A549 (cell line): ENCODE measurements at regions not wholly inside any gene's neighbourhood (a gene's known extent, or its start where the extent isn't known, plus 50 kb on each side); places are given as distances from the start of the nearest gene placed in this dataset.

Experiments
- ATAC-seq, 2 experiments: fragments of 200-7000 bp in 1 of 2; fragments of >200 bp in 1 of 2; cut with Nextera tagmentation in 1 of 2; cut with Tn5 transposase in 1 of 2; 3 replicates each; pipeline versions ENCODE4 v1.8.0 to v1.9.1; 2018 to 2020; ENCODE audit warnings: mild to moderate bottlenecking in 1 of 2, moderate library complexity in 1 of 2
- CTCF ChIA-PET: fragments of 300-600 bp; sonication (Branson Sonifier 250); formaldehyde crosslinking; extraction: SDS; loops from one replicate; lab custom pipeline; 2021; ENCODE audit warnings: antibody characterized with exemption, inconsistent platforms; lab: Yijun Ruan, JAX
- POLR2A ChIA-PET: fragments of 350-600 bp; formaldehyde crosslinking; extraction: SDS; loops from one replicate; lab custom pipeline; 2021; ENCODE audit warnings: antibody characterized with exemption, inconsistent platforms; lab: Yijun Ruan, JAX
- DNase-seq, 2 experiments: peaks; one replicate each; pipeline versions ENCODE4 v3.0.0 to v3.0.0-alpha.2; 2011 to 2016; ENCODE audit warnings: low read depth in 1 of 2, low spot score in 1 of 2
- FAIRE-seq: peaks from 2 replicates; lab custom pipeline; 2011; peaks lifted over from hg19 to GRCh38; lab: Jason Lieb, UNC
- H3K27ac ChIP-seq, 2 experiments: fragments of >200 bp; sonication (Bioruptor Twin); formaldehyde crosslinking; 3 replicates each; pipeline ENCODE4 v1.5.1; 2016 to 2017
- H3K4me1 ChIP-seq: fragments of >200 bp; sonication (Bioruptor Twin); formaldehyde crosslinking; 3 replicates; pipeline ENCODE4 v1.6.1; 2016
- H3K4me2 ChIP-seq: fragments of >200 bp; sonication (Bioruptor Twin); formaldehyde crosslinking; 3 replicates; pipeline ENCODE4 v1.6.1; 2016
- H3K4me3 ChIP-seq: fragments of >200 bp; sonication (Bioruptor Twin); formaldehyde crosslinking; 3 replicates; pipeline ENCODE4 v1.5.1; 2016
- H3K9me3 ChIP-seq: fragments of >200 bp; sonication (Bioruptor Twin); formaldehyde crosslinking; 3 replicates; pipeline ENCODE4 v1.6.1; 2016
- BHLHE40 ChIP-seq: IDR thresholded peaks from 2 replicates; pipeline ENCODE4 v1.6.1; 2012; ENCODE audit warnings: low read depth, low read length, inconsistent platforms
- CBX2 ChIP-seq: fragments of 200-600 bp; sonication (generic); IDR thresholded peaks from 2 replicates; pipeline ENCODE4 v1.6.1; 2016; ENCODE audit warnings: low read depth, mild to moderate bottlenecking, borderline replicate concordance
- CTCF ChIP-seq: fragments of >200 bp; sonication (Bioruptor Twin); formaldehyde crosslinking; IDR thresholded peaks from 3 replicates; pipeline ENCODE4 v1.5.1; 2016
- E2F6 ChIP-seq: IDR thresholded peaks from 2 replicates; pipeline ENCODE4 v1.6.1; 2012; ENCODE audit warnings: low read depth, borderline replicate concordance
- EHF ChIP-seq: fragments of 250-450 bp; sonication (Bioruptor Pico); IDR thresholded peaks from 2 replicates; pipeline ENCODE4 v1.5.0; 2020; ENCODE audit warnings: mild to moderate bottlenecking
- EHMT2 ChIP-seq: fragments of 200-600 bp; sonication (generic); IDR thresholded peaks from 2 replicates; pipeline ENCODE4 v1.6.1; 2016; ENCODE audit warnings: antibody characterized with exemption, low read depth, mild to moderate bottlenecking, moderate library complexity
- ELK1 ChIP-seq: fragments of 150-350 bp; IDR thresholded peaks from 2 replicates; pipeline ENCODE4 v1.6.1; 2014; ENCODE audit warnings: low read depth, mild to moderate bottlenecking, low read length
- FOXS1 ChIP-seq: fragments of 250-450 bp; sonication (Bioruptor Pico); IDR thresholded peaks from 2 replicates; pipeline ENCODE4 v1.5.0; 2020; ENCODE audit warnings: mild to moderate bottlenecking, moderate library complexity
- GATA3 ChIP-seq: IDR thresholded peaks from 2 replicates; pipeline ENCODE4 v1.6.1; 2012; ENCODE audit warnings: borderline replicate concordance
- HDAC2 ChIP-seq: fragments of 200-600 bp; sonication (generic); IDR thresholded peaks from 2 replicates; pipeline ENCODE4 v1.6.1; 2016
- HES2 ChIP-seq: fragments of >200 bp; sonication (Bioruptor Twin); formaldehyde crosslinking; IDR thresholded peaks from 2 replicates; pipeline ENCODE4 v1.6.1; 2016
- HOXB13 ChIP-seq: fragments of 250-450 bp; sonication (Bioruptor Pico); IDR thresholded peaks from 2 replicates; pipeline ENCODE4 v1.5.0; 2020; ENCODE audit warnings: low read depth, mild to moderate bottlenecking, moderate library complexity
- JUN ChIP-seq, 2 experiments: fragments of >200 bp; sonication (Bioruptor Twin); formaldehyde crosslinking; IDR thresholded peaks; 2 replicates in 1 of 2; 3 replicates in 1 of 2; pipeline ENCODE4 v1.6.1; 2016 to 2017
- JUNB ChIP-seq: fragments of >200 bp; sonication (Bioruptor Twin); formaldehyde crosslinking; IDR thresholded peaks from 2 replicates; pipeline ENCODE4 v1.6.1; 2016
- KDM5A ChIP-seq: fragments of 200-600 bp; sonication (generic); IDR thresholded peaks from 2 replicates; pipeline ENCODE4 v1.6.1; 2016; ENCODE audit warnings: antibody characterized with exemption, mild to moderate bottlenecking
- MAFK ChIP-seq: fragments of 450-650 bp; IDR thresholded peaks from 2 replicates; pipeline ENCODE4 v1.6.1; 2014; ENCODE audit not compliant: partially characterized antibody
- MAX ChIP-seq: IDR thresholded peaks from 2 replicates; pipeline ENCODE4 v1.6.1; 2012
- POLR2A ChIP-seq: IDR thresholded peaks from 2 replicates; pipeline ENCODE4 v1.6.1; 2012; ENCODE audit warnings: mild to moderate bottlenecking, low read length
- SMC3 ChIP-seq: fragments of >200 bp; sonication (Bioruptor Twin); formaldehyde crosslinking; IDR thresholded peaks from 3 replicates; pipeline ENCODE4 v1.6.1; 2018; ENCODE audit warnings: inconsistent platforms
- SREBF2 ChIP-seq: fragments of 450-650 bp; IDR thresholded peaks from 2 replicates; pipeline ENCODE4 v1.6.1; 2014; ENCODE audit warnings: mild to moderate bottlenecking, moderate library complexity
- TFCP2L1 ChIP-seq: fragments of 250-450 bp; sonication (Bioruptor Pico); IDR thresholded peaks from 2 replicates; pipeline ENCODE4 v1.5.0; 2021; ENCODE audit warnings: mild to moderate bottlenecking
- TP53 ChIP-seq: fragments of 250-450 bp; sonication (Bioruptor Pico); IDR thresholded peaks from 2 replicates; pipeline ENCODE4 v1.5.0; 2021; ENCODE audit warnings: mild to moderate bottlenecking, moderate library complexity
- ZNF302 ChIP-seq: fragments of 250-450 bp; sonication (Bioruptor Pico); IDR thresholded peaks from 2 replicates; pipeline ENCODE4 v1.9.0; 2021; ENCODE audit warnings: inconsistent platforms, mild to moderate bottlenecking, moderate library complexity
- ZSCAN20 ChIP-seq: fragments of 250-450 bp; sonication (Bioruptor Pico); IDR thresholded peaks from 2 replicates; pipeline ENCODE4 v1.8.0; 2022; ENCODE audit warnings: mild to moderate bottlenecking, moderate library complexity
- WGBS: methylation state at CpG from one replicate; pipeline ENCODE4 v1.1.6; 2017; ENCODE audit errors: missing lambda C conversion rate; 5-methylcytosine and 5-hydroxymethylcytosine counted together

GRCh38 chr7:91651986-91652385 lies 228.5 kb downstream of the MTERF1 start:
- Histone ChIP-seq H3K4me1 (no peaks in the 10 kb centered on the region), H3K4me3 (no peak overlapping the region), H3K4me2 (no peak overlapping the region), H3K9me3 (no peaks in the 10 kb centered on the region), H3K27ac (no peak overlapping the region)
- POLR2A ChIA-PET = no interaction called here
- CTCF ChIA-PET = interaction anchor here (1.5 kb wide), 1 partner anchor 77 kb away, joined by 3 read pairs; no protein-coding TSS in a partner anchor
- no peak for ATAC-seq
- 4% methylated on average over 1 of the region's 1 CpG for WGBS
- DNase-seq = no peak
- no peak for TF ChIP-seq HDAC2
- no peak for TF ChIP-seq EHF (CRISPR knock-in tag)
- FAIRE-seq = no peak

GRCh38 chr7:91653286-91653685 lies 227.2 kb downstream of the MTERF1 start:
- Histone ChIP-seq H3K4me3 (no peak overlapping the region), H3K4me1 (no peaks in the 10 kb centered on the region), H3K9me3 (no peaks in the 10 kb centered on the region), H3K4me2 (no peak overlapping the region), H3K27ac (no peak overlapping the region)
- no peak for TF ChIP-seq KDM5A
- no peak for TF ChIP-seq GATA3
- TF ChIP-seq HOXB13 (CRISPR knock-in tag) = no peak
- TF ChIP-seq BHLHE40 = no peak
- no peak for TF ChIP-seq E2F6
- no peak for TF ChIP-seq CBX2
- TF ChIP-seq CTCF = no peak
- TF ChIP-seq ZNF302 (CRISPR knock-in tag) = no peak
- TF ChIP-seq HES2 = no peak
- TF ChIP-seq JUNB = no peak
- no peak for TF ChIP-seq ELK1
- no peak for TF ChIP-seq SMC3
- no peak for TF ChIP-seq TP53 (CRISPR knock-in tag)
- TF ChIP-seq MAX = no peak
- TF ChIP-seq FOXS1 (CRISPR knock-in tag) = no peak
- no peak for ATAC-seq
- DNase-seq = no peak
- POLR2A ChIA-PET = no interaction called here
- CTCF ChIA-PET = interaction anchor here (1.5 kb wide), 1 partner anchor 76 kb away, joined by 3 read pairs; no protein-coding TSS in a partner anchor
- FAIRE-seq = no peak

GRCh38 chr7:91655656-91656055 lies 224.8 kb downstream of the MTERF1 start:
- no peak for FAIRE-seq
- Histone ChIP-seq H3K4me1 (no peaks in the 10 kb centered on the region), H3K4me2 (no peak overlapping the region), H3K4me3 (no peak overlapping the region)
- ChIA-PET POLR2A (no interaction called here), CTCF (no interaction called here)
- no peak for DNase-seq
- TF ChIP-seq TFCP2L1 (CRISPR knock-in tag) (no peak), JUN (IDR thresholded peaks at IDR 0.05) (no peak), KDM5A (no peak), POLR2A (no peak), SREBF2 (no peak), ZSCAN20 (CRISPR knock-in tag) (no peak), ZNF302 (CRISPR knock-in tag) (no peak), MAFK (no peak), JUNB (no peak), HOXB13 (CRISPR knock-in tag) (no peak), EHMT2 (no peak)
- TF ChIP-seq, all 56 proteins: peak for 0
- no peak for ATAC-seq
- Histone ChIP-seq H3K27ac (no peak overlapping the region), H3K9me3 (no peaks in the 10 kb centered on the region)
